GM19438 (cell line): ENCODE measurements at regions not wholly inside any gene's neighbourhood (a gene's known extent, or its start where the extent isn't known, plus 50 kb on each side); places are given as distances from the start of the nearest gene placed in this dataset.

Experiments
- ATAC-seq: cut with Tn5 transposase; IDR thresholded peaks from one replicate; pipeline ENCODE4 v1.9.1; 2021; ENCODE audit warnings: low read depth; ENCODE audit not compliant: unreplicated experiment

DNA sequence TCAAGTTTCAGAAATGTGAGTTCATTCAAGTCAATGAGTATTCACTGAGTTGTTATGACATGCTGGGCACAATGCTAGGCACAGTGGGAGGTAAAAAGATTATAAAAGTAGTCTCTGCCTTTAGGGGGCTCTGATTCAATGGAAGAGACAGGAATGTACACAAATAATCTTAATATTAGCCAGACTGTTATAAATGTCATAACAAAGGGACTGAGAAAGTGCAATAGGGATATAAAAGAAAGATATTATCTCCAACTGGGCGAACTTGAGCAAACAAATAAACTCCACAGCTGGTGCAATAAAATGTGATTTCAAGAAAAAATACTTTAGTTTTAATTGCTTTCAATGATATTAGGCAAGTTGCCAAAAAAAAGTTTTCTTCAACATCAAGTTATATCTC is 755.2 kb downstream of the BRINP1 start:
- ATAC-seq: no peak

DNA sequence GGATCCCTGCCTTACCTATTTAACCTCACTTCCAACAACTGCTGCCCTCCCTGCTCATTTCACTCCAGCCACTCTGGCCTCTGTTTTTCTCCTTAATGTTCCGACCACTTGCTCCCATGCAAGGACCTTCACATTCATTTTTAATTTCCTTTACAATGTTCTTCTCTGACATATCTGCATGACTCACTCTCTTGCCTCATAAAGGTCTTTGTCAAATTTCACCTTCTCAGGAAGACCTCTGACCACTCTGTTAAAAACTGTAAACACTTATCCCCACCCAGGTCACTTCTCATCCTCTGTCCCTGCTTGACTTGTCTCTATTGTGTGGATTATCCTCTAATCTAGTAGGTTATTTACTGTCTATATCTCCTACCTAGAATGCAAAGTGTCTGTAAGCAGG is 751.2 kb downstream of the BRINP1 start:
- no peak for ATAC-seq

GRCh38 chr9:118618849-118619248 is 750.4 kb downstream of the BRINP1 start:
- no peak for ATAC-seq

GRCh38 chr9:118624608-118625007 is 744.6 kb downstream of the BRINP1 start:
- no peak for ATAC-seq

GRCh38 chr9:118630079-118630478 is 739.2 kb downstream of the BRINP1 start:
- ATAC-seq: no peak

GRCh38 chr9:118630931-118631595 is 738.2 kb downstream of the BRINP1 start:
- ATAC-seq: no peak

DNA sequence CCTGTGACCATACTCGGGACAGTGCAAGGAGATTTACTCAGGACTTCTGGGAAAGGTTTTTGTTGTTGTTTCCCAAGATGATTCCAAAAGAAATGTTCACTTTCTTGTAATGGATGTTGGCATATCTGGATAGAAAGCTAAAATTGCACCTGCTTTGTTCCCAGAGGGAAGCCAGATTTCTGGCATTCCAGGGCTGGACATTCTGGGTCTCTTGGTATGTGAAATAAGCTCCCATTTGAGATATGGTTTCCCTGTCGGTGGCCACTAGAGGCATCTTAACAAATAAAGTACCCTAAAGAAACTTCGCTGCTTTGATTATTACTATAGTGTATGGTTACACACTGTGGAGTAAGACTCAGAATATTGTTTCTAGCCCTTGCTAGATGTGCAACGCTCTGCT is 737.3 kb downstream of the BRINP1 start:
- ATAC-seq: no peak

GRCh38 chr9:118635416-118635815 is 733.8 kb downstream of the BRINP1 start:
- no peak for ATAC-seq

DNA sequence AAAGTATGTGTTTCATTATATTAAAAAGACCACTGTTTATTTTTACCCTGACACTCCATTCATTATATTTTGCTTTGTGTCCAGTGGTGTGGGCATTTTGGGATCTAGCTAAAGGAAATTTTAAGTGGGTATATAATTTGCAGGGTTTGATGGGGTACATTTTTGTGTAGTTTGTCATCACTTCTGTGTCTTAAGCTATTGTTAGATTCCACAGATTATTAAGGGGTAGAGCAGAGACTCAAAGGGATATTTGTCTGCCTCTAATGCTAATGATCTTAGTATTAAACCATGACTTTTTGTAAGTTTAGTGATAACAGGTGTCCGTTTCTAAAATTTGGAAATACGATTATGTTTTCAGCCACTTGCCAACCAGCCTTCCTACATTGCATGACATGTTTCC is 731.6 kb downstream of the BRINP1 start:
- ATAC-seq: no peak

DNA sequence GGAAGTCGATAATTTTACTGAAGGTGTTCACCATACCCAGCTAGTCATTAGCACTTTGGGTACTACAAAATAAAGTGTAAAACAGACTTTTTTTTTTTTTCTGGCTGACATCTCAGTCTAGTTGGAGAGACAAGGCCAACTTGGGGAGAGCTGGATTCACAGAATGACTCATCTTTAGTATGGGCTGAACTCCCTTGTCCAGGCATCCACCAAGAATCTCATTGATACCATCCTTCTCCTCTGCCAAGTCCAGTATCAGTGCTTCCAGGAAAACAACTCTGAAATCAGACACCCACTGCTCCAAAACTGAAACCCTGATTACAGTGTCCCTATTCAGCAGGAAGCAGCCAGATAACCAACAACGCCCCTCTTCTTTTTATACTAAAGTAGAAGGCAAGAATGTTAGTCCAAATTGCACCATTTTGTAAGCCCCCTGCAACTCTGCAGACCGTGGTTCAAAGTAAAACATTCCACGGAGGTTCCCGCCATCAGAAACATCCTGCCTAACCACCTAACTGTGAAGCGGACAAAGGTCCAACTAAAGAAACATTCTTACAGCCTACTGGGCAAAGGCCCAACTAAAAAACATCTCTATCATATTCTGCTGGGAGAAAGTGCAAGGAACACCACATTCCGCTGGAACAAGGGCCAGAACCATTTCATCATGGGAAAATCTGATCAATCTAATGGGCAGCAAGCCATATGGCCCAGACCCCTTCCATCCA is 728.2 kb downstream of the BRINP1 start:
- no peak for ATAC-seq

- ATAC-seq: no peak
These were observed 726.1 kb downstream of the BRINP1 start for GRCh38 chr9:118643118-118643517.

GRCh38 chr9:118644066-118644465 is 725.2 kb downstream of the BRINP1 start:
- no peak for ATAC-seq

GRCh38 chr9:118647331-118647730 is 721.9 kb downstream of the BRINP1 start:
- ATAC-seq: no peak

DNA sequence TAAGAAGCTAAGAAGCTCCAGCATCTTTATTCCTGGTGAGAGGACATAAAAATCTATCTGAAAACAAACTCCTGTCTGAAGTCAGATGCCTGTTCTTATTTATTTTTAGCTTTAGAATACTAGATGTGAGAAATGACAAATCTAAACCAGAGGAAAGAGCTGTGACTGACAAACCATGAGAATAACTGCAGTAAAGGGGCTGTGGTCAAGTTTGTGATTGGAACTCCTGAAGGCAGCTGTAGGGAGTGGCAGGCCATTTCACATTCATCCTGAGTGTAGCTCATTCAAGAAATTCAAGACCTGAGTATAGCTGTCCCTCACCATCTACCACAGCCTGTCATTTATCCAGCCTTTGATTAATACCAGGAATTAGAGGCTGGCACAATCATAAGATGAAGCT is 718.8 kb downstream of the BRINP1 start:
- no peak for ATAC-seq

DNA sequence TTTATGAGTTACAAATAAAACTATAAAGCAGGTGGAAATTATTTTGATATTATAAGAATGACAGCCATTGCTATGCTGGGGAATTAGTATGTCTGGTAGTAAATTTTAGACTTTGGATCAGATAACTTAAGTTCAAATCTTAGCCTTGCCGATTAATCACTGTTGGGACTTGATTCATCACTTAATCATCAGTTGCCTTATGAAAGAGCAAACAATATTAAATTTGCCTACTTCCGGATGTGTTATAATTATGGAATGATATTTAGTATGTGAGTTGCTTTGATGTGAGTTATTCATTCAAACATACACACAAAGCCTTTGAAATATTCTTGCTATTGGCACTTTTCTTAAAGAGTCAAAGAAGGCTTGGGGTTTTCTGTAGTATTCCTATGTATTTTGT is 717.7 kb downstream of the BRINP1 start:
- no peak for ATAC-seq

DNA sequence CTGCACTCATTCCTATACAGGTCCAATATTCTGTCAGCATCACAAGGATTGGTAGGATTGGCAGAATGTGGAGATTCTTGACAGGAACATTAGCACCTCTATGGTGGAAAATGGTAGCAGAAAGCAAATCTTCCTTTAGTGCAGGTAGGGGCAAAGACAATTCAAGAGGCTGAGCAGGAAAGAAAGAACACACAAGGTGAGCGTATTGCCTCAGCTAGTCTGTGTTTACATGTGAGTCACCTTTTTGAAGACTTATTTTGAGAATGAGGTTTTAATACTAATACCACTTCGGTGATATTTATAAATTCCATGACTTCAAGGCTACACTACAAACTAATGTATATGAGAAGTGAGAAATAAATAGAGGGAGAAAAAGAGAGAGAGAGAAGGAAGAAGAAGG is 717.0 kb downstream of the BRINP1 start:
- no peak for ATAC-seq

DNA sequence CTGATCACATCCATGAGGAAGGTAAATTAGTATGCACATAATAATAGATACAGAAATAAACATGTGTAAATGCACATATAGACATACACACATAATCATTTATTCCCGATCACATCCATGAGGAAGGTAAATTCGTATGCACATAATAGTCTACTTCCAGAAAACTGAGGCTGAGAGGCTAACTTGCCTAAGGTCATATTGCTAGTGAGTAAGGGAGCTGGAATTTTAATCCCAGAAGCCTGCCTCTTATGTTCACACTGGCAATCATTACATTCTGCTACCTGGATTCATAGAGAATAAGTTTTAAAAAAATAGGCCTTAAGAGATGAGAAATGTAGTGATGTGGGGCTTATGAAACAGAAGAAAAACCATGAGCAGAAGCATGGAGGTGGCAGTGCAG is 716.3 kb downstream of the BRINP1 start:
- no peak for ATAC-seq

DNA sequence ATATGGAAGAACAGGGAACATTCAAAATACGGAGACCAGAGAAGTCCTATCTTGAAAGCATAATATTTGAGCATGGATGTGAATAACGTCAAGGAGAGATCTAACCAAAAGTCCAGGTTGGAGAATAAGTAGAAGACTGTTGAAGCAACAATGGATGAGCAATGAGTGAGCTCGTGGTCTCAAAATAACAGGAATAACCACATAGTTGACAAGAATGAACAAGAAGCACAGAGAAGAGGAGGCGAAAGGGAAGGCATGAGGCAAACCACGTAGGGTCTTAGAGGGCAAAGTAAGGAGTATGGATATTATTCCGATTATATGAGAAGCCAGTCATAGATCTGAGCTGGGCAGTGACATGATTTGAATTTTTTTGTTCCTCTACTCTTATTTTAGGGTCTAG is 710.2 kb downstream of the BRINP1 start:
- ATAC-seq: no peak

- no peak for ATAC-seq
These were observed 703.9 kb downstream of the BRINP1 start for GRCh38 chr9:118665226-118665919.

- no peak for ATAC-seq
These were observed 699.0 kb downstream of the BRINP1 start for GRCh38 chr9:118670011-118670953.

- no peak for ATAC-seq
These were observed 694.3 kb downstream of the BRINP1 start for GRCh38 chr9:118674942-118675341.
